Testis (tissue), 2 donors: ENCODE measurements at regions not wholly inside any gene's neighbourhood (a gene's known extent, or its start where the extent isn't known, plus 50 kb on each side); places are given as distances from the start of the nearest gene placed in this dataset.

Source experiments
- DNase-seq: peaks from one replicate; pipeline ENCODE4 v3.0.0-alpha.2; 2019
- H3K27ac ChIP-seq, 2 donors: fragments of 200-600 bp; sonication (generic); one replicate each; pipeline ENCODE4 v1.5.1; 2019
- H3K27me3 ChIP-seq: fragments of 200-600 bp; sonication (generic); one replicate; pipeline ENCODE4 v1.5.1; 2019
- H3K36me3 ChIP-seq: fragments of 200-600 bp; sonication (generic); one replicate; pipeline ENCODE4 v1.5.1; 2017; ENCODE audit warnings: low read depth; ENCODE audit errors: missing control alignments
- H3K4me1 ChIP-seq: fragments of 200-600 bp; sonication (generic); one replicate; pipeline ENCODE4 v1.5.1; 2019
- H3K4me3 ChIP-seq, 2 donors: fragments of 200-600 bp; sonication (generic); one replicate each; pipeline ENCODE4 v1.5.1; 2017 to 2019
- H3K9me3 ChIP-seq: fragments of 200-600 bp; sonication (generic); one replicate; pipeline ENCODE4 v1.5.1; 2017
- CTCF ChIP-seq, 3 experiments: fragments of 450-650 bp in 2 of 3; fragments of 200-600 bp in 1 of 3; sonication (generic) in 1 of 3; IDR thresholded peaks; one replicate each; pipeline ENCODE4 v1.5.1; 2016 to 2019; ENCODE audit warnings: antibody characterized with exemption in 3 of 3, mild to moderate bottlenecking in 2 of 3, moderate library complexity in 1 of 3
- POLR2A ChIP-seq: fragments of 450-650 bp; IDR thresholded peaks from one replicate; pipeline ENCODE4 v1.6.1; 2017; ENCODE audit warnings: antibody characterized with exemption, mild to moderate bottlenecking, moderate library complexity
- WGBS, 2 donors: methylation state at CpG; one replicate each; pipeline ENCODE4 v1.1.5; 2018; 5-methylcytosine and 5-hydroxymethylcytosine counted together
- intact Hi-C: fragments of 100-400 bp; cut with DNase I; formaldehyde crosslinking; loops from one replicate; pipeline ENCODE4 v1.15.1; 2023; ENCODE audit warnings: low total_unique reads

DNA sequence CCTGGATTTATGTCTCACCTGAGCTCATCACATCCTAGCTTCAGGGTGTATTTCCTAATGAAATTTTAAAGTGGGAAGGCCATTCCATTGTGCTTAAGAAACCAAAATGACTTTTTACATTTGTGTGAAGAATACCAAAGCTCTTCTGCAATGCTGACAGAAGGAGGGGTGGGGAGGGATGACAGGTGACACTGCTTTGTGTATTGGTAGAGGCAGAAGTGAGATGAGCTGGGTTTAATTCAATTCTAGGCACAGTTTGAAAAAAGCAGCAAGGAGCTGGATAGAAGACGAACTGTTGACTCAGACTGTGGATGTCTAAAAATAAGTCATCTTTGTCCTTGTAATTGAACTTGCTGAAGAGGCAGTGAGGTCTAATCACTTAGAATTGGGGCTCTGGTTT is 710.3 kb upstream of the KIRREL3 start:
- H3K4me3 ChIP-seq, result no peak overlapping the region
- no peak for TF ChIP-seq POLR2A
- TF ChIP-seq CTCF (IDR thresholded peaks at IDR 0.05), result no peak
- intact Hi-C loops, result no loop called here
- no peaks in the 10 kb centered on the region for H3K4me1 ChIP-seq
- H3K27me3 ChIP-seq, result no peaks in the 10 kb centered on the region
- WGBS, 2 donors, result 68 to 77% methylated on average over 1 of the region's 1 CpG
- no peaks in the 10 kb centered on the region for H3K9me3 ChIP-seq
- H3K27ac ChIP-seq, result no peak overlapping the region
- no peaks in the 10 kb centered on the region for H3K36me3 ChIP-seq
- no peak for DNase-seq

DNA sequence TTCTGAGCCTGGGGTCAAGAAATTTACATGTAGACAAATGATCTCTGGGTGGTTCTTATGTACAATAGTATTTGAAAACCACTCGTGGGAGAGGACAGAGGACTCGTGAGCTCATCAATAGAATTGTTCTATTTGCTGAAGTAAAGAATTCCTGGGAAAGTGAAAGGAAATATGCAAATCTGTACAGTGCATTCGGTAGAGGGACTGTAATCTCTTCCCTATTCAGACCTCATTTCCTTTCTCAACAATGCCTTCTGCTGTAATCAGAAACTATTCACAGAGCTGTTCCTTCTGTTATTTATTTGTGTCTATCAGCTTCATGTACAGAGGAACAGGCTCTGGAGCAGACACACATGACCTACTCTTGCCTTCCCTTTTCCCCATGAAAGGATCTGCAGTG is 709.4 kb upstream of the KIRREL3 start:
- no peaks in the 10 kb centered on the region for H3K27me3 ChIP-seq
- TF ChIP-seq POLR2A, result no peak
- no peak for TF ChIP-seq CTCF (IDR thresholded peaks at IDR 0.05)
- H3K36me3 ChIP-seq, result no peaks in the 10 kb centered on the region
- no peaks in the 10 kb centered on the region for H3K4me1 ChIP-seq
- intact Hi-C loops, result no loop called here
- H3K4me3 ChIP-seq, result no peak overlapping the region
- H3K9me3 ChIP-seq, result no peaks in the 10 kb centered on the region
- no peak for DNase-seq
- 54 to 66% methylated on average over 3 of the region's 3 CpGs for WGBS, 2 donors
- H3K27ac ChIP-seq, result no peak overlapping the region

- Histone ChIP-seq H3K9me3 (no peaks in the 10 kb centered on the region), H3K27me3 (no peaks in the 10 kb centered on the region), H3K36me3 (no peaks in the 10 kb centered on the region), H3K4me3 (no peak overlapping the region), H3K4me1 (no peaks in the 10 kb centered on the region), H3K27ac (no peak overlapping the region)
- no peak for DNase-seq
- intact Hi-C loops, result no loop called here
- WGBS, 2 donors, result 83 to 85% methylated on average over 3 of the region's 3 CpGs
- TF ChIP-seq POLR2A, result no peak
- no peak for TF ChIP-seq CTCF (IDR thresholded peaks at IDR 0.05)
These were observed 693.1 kb upstream of the KIRREL3 start for GRCh38 chr11:127693686-127694085.

DNA sequence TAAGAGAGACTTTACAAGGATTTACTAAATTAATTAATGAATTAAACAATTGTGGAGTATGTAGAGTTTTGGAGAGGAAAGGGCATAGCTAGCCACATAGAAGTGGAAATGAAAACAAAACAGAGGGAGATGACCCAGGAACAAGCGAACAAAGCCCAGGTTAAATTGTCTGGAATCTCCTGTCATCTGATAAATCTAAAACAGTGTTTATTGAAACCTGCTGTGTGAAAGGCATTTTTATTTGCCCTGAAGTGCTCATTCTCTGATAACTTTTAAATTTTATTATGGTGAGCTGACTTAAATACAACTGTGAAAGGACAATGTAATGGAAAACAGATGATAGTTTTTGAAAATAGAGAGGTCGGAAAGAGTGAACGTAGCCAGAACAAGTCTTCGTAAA is 682.8 kb upstream of the KIRREL3 start:
- Histone ChIP-seq H3K27me3 (no peaks in the 10 kb centered on the region), H3K27ac (no peak overlapping the region), H3K4me3 (no peak overlapping the region), H3K4me1 (no peaks in the 10 kb centered on the region), H3K9me3 (no peaks in the 10 kb centered on the region), H3K36me3 (no peaks in the 10 kb centered on the region)
- TF ChIP-seq CTCF (IDR thresholded peaks at IDR 0.05) (no peak), POLR2A (no peak)
- no peak for DNase-seq
- intact Hi-C loops, result no loop called here
- 86 to 91% methylated on average over 4 of the region's 4 CpGs for WGBS, 2 donors

GRCh38 chr11:127679816-127680545 is 679.4 kb upstream of the KIRREL3 start:
- no peak overlapping the region for H3K4me3 ChIP-seq
- 82 to 88% methylated on average over 8 of the region's 8 CpGs for WGBS, 2 donors
- H3K27me3 ChIP-seq, result no peaks in the 10 kb centered on the region
- no peaks in the 10 kb centered on the region for H3K4me1 ChIP-seq
- DNase-seq, result no peak
- intact Hi-C loops, result no loop called here
- no peak overlapping the region for H3K27ac ChIP-seq
- H3K36me3 ChIP-seq, result no peaks in the 10 kb centered on the region
- no peaks in the 10 kb centered on the region for H3K9me3 ChIP-seq
- TF ChIP-seq POLR2A (no peak), CTCF (IDR thresholded peaks at IDR 0.05) (no peak)
